ENCODE measurements at regions not wholly inside any gene's neighbourhood (a gene's known extent, or its start where the extent isn't known, plus 50 kb on each side); places are given as distances from the start of the nearest gene placed in this dataset.

GRCh38 chr5:116759860-116760640 lies 185.4 kb upstream of the SEMA6A start:
- 81 to 85% methylated on average over 9 to 10 of the region's 10 CpGs for WGBS, 2 donors
- Histone ChIP-seq H3K36me3 (no peaks in the 10 kb centered on the region), H3K4me3 (no peak overlapping the region), H3K9me3 (no peaks in the 10 kb centered on the region), H3K27ac (peak overlapping the region in 1 of 4 donors; percentile 56), H3K27me3 (no peaks in the 10 kb centered on the region), H3K4me1 (peaks cover 0 to 16% (median 0%) of the 10 kb centered on the region in 3 donors)
- TF ChIP-seq POLR2A (IDR thresholded peaks at IDR 0.05): no peak
- TF ChIP-seq, protein P1, sequence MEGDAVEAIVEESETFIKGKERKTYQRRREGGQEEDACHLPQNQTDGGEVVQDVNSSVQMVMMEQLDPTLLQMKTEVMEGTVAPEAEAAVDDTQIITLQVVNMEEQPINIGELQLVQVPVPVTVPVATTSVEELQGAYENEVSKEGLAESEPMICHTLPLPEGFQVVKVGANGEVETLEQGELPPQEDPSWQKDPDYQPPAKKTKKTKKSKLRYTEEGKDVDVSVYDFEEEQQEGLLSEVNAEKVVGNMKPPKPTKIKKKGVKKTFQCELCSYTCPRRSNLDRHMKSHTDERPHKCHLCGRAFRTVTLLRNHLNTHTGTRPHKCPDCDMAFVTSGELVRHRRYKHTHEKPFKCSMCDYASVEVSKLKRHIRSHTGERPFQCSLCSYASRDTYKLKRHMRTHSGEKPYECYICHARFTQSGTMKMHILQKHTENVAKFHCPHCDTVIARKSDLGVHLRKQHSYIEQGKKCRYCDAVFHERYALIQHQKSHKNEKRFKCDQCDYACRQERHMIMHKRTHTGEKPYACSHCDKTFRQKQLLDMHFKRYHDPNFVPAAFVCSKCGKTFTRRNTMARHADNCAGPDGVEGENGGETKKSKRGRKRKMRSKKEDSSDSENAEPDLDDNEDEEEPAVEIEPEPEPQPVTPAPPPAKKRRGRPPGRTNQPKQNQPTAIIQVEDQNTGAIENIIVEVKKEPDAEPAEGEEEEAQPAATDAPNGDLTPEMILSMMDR (IDR thresholded peaks at IDR 0.05): no peak
- DNase-seq: no peak
- intact Hi-C loops (cut with DNase I): no loop called here

DNA sequence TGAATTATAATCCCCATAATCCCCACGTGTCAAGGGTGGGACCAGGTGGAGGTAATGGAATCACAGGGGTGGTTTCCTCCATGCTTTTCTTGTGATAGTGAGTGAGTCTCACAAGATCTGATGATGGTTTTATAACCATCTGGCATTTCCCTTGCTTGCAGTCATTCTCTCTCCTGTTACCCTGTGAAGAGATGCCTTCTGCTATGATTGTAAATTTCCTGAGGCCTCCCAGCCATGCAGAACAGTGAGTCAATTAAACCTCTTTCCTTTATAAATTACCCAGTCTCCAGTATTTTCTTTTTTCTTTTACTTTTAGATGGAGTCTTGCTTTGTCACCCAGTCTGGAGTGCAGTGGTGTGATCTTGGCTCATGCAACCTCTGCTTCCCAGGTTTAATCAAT lies 182.7 kb upstream of the SEMA6A start:
- Histone ChIP-seq H3K27ac (no peak overlapping the region), H3K4me1 (no peaks in the 10 kb centered on the region), H3K4me3 (no peak overlapping the region), H3K36me3 (no peaks in the 10 kb centered on the region), H3K9me3 (no peaks in the 10 kb centered on the region), H3K27me3 (no peaks in the 10 kb centered on the region)
- TF ChIP-seq, protein P1 (IDR thresholded peaks at IDR 0.05): no peak
- no peak for TF ChIP-seq POLR2A (IDR thresholded peaks at IDR 0.05)
- intact Hi-C loops (cut with DNase I): no loop called here
- no peak for DNase-seq
- WGBS, 2 donors: 50 to 71% methylated on average over 1 of the region's 1 CpG

DNA sequence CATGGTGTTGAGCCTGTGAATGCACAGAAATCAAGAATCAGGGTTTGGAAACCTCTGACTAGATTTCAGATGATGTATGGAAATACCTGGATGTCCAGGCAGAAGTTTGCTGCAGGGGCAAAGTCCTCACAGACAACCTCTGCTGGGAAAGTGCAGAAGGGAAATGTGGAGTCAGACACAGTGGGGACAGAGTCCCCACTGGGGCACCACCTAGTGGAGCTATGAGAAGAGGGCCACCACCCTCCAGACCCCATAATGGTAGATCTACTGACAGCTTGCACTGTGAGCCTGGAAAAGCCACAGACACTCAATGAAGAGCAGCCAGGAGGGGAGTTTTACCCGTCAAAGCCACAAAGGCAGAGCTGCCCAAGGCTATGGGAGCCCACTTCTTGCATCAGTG lies 181.9 kb upstream of the SEMA6A start:
- no peaks in the 10 kb centered on the region for H3K9me3 ChIP-seq
- TF ChIP-seq POLR2A (IDR thresholded peaks at IDR 0.05): no peak
- TF ChIP-seq, protein P1 (IDR thresholded peaks at IDR 0.05): no peak
- no peak overlapping the region for H3K27ac ChIP-seq
- H3K4me1 ChIP-seq: no peaks in the 10 kb centered on the region
- 100% methylated on average over 1 of the region's 1 CpG; no CpG with 5 or more reads in 1 of the 2 donors for WGBS, 2 donors
- H3K4me3 ChIP-seq: no peak overlapping the region
- H3K36me3 ChIP-seq: no peaks in the 10 kb centered on the region
- H3K27me3 ChIP-seq: no peaks in the 10 kb centered on the region
- intact Hi-C loops (cut with DNase I): no loop called here
- no peak for DNase-seq

- Histone ChIP-seq H3K27me3 (no peaks in the 10 kb centered on the region), H3K36me3 (no peaks in the 10 kb centered on the region), H3K4me3 (no peak overlapping the region), H3K27ac (no peak overlapping the region), H3K4me1 (no peaks in the 10 kb centered on the region), H3K9me3 (no peaks in the 10 kb centered on the region)
- intact Hi-C loops (cut with DNase I): no loop called here
- TF ChIP-seq POLR2A (IDR thresholded peaks at IDR 0.05): no peak
- TF ChIP-seq, protein P1 (IDR thresholded peaks at IDR 0.05): no peak
- DNase-seq: no peak
Measured at GRCh38 chr5:116754556-116754955, 179.9 kb upstream of the SEMA6A start.

DNA sequence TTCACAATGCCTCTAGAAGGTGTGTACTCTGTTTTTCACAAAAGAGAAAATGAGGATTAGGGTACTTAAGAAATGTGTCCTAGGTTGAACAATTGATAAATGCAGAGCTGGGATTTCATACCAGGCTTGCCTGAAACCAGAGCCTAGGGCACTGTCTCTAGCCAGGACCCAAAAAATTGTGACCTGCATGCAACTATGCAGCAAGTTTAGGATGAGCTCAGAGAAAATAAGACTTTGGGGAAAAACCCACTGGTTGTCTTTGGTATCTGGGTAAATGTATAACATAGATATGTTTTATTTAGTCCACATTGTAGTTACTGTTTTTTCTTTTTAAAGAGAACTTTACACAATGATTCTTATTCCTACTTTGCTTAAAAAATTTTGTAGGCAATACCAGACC lies 177.1 kb upstream of the SEMA6A start:
- H3K27ac ChIP-seq: no peak overlapping the region
- H3K27me3 ChIP-seq: no peaks in the 10 kb centered on the region
- no peak overlapping the region for H3K4me3 ChIP-seq
- no peaks in the 10 kb centered on the region for H3K36me3 ChIP-seq
- H3K9me3 ChIP-seq: no peaks in the 10 kb centered on the region
- DNase-seq: no peak
- intact Hi-C loops (cut with DNase I): no loop called here
- peaks cover 0 to 12% (median 0%) of the 10 kb centered on the region in 3 donors for H3K4me1 ChIP-seq
- TF ChIP-seq POLR2A (IDR thresholded peaks at IDR 0.05): no peak
- TF ChIP-seq, protein P1 (IDR thresholded peaks at IDR 0.05): no peak
